GM11168 (cell line): ENCODE measurements at regions not wholly inside any gene's neighbourhood (a gene's known extent, or its start where the extent isn't known, plus 50 kb on each side); places are given as distances from the start of the nearest gene placed in this dataset.
"Not testable (repeated sequence)": the region's sequence is repeated elsewhere in the genome, so short reads cannot be mapped to it uniquely, and the experiment has no call there.

Experiments
- in situ Hi-C: fragments of 300-500 bp; cut with MboI; formaldehyde crosslinking; loops from one replicate; pipeline ENCODE4 v1.12.0; 2022; ENCODE audit warnings: low sequenced_read_pairs; ENCODE audit not compliant: unreplicated experiment

- in situ Hi-C loops: no loop called here
These were observed 360.3 kb downstream of the LRRC70 start for GRCh38 chr5:62938927-62939326.

DNA sequence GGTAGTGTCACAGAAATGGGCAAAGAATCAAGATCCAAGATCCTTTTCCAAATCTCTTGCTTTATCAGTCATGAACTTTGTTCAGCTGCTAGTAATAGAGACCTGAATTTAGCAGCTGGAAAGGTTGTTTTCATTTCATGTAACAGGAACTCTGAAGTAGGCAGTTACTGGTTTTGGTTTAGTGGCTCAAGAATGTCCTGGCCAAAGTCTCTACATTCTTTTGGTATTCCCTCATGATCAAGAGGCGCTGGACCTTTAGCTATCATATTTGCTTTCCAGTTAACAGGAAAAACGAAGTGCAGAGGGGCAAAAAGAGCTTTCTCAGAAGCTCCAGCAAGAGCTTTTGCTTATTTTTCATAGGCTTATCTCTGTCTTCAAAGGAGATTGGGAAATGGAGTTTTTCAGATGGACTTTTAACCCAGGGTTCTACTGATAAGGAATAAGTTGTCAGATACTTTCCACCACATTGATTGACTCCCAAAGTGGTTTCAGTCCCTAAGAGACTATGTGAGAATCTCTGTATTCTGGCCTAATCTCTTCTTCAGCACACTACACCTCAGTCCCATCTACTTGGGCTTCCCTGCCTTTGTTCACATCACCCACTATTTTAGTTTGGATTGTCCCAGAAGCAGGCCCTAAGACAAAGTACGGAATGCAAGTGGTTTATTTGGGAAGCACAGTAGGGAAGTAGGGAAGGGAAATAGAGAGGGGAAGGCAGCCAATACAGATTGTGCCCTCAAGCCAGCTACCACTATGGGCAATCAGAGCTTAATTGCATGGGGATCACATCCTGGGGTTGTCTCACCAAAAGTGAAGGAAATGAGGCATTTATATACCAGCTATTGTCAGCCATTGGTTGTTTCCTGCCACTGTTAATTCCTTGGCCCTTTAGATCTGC lies 359.3 kb downstream of the LRRC70 start:
- in situ Hi-C loops: no loop called here

DNA sequence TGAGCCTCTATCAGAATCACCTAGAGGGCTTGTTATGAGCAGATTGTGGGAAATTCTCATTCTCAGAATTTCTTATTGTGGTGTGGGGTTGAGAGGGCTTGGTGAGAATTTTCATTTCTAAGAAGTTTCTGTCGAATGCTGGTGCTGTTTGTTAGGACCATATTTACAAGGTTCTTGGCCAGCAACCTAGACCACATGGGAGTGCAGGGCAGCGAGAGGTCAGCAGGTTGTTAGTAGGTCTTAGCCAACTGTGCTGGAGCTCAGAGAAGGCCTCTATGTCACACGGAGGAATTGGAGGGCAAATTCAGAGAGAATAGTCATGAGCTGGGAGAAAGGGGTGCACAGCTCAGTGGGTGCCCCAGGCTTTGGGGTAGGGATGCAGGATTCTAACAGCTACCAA lies 357.0 kb downstream of the LRRC70 start:
- in situ Hi-C loops: no loop called here

DNA sequence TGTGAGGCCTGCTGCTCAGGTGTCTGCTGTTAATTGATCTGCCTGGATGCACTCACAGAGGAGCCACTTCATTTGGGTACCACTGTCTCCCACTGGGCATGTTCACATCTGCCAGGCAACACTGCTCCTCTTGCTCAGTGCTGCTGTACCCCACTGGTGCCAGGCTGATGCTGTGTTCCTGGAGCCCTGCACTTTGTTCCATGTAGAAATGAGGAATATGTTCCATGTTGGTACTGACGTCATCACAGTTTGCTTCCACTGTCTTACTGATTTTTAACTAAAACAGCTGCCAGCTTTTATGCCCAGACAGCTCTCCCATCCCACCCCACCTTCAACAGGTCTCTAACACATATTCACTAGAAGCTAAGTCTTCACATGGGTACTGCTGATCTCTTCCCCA lies 355.7 kb downstream of the LRRC70 start:
- in situ Hi-C loops: no loop called here

- in situ Hi-C loops: no loop called here
These were observed 354.6 kb downstream of the LRRC70 start for GRCh38 chr5:62933261-62933660.

- in situ Hi-C loops: no loop called here
These were observed 352.7 kb downstream of the LRRC70 start for GRCh38 chr5:62931153-62931950.

DNA sequence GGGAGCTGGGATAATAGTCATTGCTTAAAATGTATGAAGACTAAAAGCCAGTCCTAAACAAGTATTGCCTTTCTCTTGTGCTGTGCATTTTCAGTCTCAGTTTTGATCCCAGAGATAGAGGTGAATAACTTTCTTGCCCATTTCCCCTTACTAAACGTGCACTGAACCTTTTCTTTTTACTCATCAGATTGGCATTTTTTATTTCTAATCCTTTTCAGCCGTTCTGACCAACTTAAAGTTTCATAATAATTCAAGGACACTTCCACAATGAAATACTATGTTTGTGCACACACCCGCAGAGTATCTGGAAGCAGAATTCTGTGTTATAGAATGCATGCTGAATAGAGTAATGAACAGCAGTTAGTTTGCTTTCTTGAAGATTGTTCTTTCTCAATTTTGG lies 343.6 kb downstream of the LRRC70 start:
- in situ Hi-C loops: no loop called here

GRCh38 chr5:62920856-62921255 lies 342.2 kb downstream of the LRRC70 start:
- in situ Hi-C loops: no loop called here

DNA sequence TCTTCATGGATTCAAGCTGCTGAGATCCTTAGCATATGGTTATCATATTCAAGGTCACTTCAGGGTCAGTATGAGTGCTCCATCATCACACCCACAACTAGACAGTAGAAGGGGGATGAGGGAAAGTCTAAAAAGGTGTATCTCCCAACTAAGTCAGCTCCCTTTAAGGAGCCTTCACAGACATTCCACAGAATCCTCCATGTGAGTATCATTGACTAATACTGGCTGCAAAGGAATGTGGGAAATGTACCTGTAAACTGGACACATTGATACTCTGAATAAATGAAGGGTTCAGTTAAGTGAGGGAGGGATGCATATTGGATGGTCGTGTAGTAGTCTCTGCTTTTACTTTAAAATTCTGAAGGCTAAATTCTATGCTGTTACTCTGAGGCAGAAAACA lies 330.7 kb downstream of the LRRC70 start:
- in situ Hi-C loops: no loop called here

GRCh38 chr5:62902126-62902525 lies 323.5 kb downstream of the LRRC70 start:
- in situ Hi-C loops: no loop called here

DNA sequence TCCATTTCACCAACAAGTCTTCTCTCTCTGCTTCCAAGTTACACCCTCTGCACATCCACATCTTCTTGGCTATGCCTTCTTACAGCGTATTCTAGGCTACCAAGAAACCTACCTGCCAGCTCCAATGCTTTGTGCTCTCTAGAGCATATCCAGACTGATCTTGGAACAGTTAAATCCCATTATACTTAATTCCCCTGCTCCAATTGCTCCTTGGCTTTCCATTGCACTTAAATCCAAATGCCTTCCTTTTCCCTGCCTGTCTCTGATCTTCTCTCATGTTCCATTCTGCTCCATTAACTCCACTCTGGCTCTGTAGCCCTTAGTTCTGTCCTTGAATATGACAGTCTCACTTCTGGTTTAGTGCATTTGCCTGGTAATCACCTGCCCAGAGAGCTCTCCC lies 322.4 kb downstream of the LRRC70 start:
- in situ Hi-C loops: no loop called here

DNA sequence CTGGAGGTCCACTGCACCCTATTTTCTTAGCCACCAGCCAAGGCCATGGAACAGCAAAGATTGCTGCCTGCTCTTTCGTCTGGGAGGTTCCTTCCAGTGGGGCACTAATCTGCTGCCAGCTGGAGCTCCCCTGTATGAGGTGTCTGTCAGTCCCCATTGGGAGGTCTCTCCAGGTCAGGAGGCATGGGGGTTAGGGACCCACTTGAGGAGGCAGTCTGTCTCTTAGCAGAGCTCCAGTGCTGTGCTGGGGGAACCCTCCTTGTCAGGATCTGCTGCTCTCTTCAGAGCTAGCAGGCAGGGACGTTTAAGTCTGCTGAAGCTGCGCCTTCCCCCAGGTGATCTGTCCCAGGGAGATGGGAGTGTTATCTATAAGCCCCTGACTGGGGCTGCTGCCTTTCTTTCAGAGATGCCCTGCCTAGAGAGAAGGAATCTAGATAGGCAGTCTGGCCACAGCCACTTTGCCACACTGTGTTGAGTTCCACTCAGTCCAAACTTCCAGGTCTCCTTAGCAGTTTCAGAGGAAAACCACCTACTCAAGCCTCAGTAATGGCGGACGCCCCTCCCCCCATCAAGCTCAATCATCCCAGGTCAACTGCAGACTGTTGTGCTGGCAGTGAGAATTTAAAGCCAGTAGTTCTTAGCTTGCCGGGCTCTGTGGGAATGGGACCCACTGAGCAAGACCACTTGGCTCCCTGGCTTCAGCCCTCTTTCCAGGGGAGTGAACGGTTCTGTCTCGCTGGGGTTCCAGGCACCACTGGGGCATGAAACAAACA lies 317.7 kb downstream of the LRRC70 start:
- in situ Hi-C loops: no loop called here

- in situ Hi-C loops: no loop called here
These were observed 308.1 kb downstream of the LRRC70 start for GRCh38 chr5:62886603-62887315.

DNA sequence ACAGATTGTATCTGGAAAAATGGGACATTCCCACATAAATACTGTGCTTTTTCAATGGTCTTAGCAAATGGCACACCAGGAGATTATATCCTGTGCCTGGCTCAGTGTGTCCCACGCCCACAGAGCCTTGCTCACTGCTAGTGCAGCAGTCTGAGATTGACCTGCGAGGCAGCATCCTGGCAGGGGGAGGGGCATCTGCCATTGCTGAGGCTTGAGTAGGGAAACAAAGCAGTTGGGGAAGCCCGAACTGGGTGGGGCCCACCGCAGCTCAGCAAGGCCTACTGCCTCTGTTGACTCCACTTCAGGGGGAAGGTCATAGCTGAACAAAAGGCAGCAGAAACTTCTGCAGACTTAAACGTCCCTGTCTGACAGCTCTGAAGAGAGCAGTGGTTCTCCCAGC lies 258.7 kb downstream of the LRRC70 start:
- in situ Hi-C loops: not testable (repeated sequence)

- in situ Hi-C loops: no loop called here
These were observed 251.0 kb downstream of the LRRC70 start for GRCh38 chr5:62829604-62829986.

DNA sequence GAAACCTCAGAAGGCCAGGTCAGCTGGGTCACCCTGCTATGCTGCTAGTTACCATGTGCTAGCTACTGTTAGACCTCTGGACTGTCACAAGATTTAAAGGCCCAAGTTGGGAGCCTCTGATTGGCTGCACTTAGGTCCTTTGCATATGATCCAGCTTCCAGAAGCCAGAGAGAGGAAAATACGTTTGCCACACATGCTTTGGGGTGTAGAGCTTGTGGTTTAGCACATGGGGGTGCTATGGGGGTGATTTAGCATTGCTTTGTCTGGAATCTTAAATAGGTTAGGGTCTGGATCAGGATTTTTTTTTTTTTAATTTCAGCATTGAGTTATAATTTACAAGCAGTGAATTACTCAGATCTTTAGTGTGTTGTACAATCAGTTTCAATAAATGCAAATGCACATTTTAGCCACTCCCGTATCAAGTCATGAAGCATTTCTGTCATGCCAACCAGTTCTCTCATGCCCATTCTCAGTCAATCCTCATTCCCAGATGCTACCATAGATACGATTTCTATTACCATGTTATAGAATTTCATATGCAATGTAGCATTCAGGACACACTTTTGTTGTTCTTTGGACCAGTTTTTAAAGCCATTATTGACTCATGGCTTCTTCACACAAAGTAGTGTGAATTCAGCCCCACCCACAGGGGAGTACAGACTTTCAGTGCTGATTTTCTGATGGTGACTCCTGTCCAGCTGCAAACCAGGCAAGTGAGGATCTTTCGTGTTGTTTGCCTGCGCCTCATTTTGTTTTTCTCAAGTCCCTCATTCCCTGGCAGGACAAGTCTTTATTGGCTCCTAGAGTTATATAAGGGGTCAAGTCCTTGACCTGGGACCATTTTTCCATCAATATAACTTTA lies 250.4 kb downstream of the LRRC70 start:
- in situ Hi-C loops: no loop called here

DNA sequence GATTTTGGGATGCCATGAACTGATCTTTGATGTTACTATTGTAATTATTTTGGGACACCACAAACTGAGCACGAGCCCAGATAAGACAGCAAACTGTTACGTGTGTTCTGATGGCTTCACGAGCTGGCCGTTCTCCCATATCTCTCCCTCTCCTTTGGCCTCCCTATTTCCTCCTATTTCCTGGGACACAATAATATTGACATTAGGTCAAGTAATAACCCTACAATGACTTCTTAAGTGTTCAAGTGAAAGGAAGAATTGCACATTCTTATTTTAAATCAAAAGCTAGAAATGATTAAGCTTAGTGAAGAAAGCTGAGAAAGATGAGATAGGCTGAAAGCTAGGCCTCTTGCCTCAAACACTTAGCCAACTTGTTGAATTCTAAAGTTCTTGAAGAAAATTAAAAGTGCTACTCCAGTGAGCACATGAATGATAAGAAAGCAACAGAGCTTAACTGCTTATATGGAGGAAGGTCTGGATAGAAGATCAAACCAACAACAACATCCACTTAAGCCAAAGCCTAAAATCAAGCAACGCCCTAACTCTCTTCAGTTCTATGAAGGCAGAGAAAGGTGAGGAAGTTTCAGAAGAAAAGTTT lies 247.1 kb downstream of the LRRC70 start:
- in situ Hi-C loops: no loop called here

- in situ Hi-C loops: no loop called here
These were observed 246.3 kb downstream of the LRRC70 start for GRCh38 chr5:62824936-62825335.

DNA sequence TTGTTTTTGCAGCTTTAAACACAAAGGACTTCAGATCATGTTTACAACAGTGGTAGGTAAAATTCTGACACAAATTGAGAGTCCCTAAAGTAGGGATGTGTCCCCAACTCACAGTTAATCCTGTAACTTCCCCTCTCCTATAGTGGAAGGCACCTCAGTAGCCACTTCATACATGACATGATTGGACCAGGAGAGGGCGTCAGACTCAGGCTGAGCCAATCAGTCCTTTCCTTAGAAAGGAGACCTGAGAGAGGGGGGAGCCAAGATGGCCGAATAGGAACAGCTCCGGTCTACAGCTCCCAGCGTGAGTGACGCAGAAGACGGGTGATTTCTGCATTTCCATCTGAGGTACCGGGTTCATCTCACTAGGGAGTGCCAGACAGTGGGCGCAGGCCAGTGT lies 238.4 kb downstream of the LRRC70 start:
- in situ Hi-C loops: not testable (repeated sequence)
